Esophagus muscularis mucosa (tissue), 4 donors: ENCODE measurements at regions not wholly inside any gene's neighbourhood (a gene's known extent, or its start where the extent isn't known, plus 50 kb on each side); places are given as distances from the start of the nearest gene placed in this dataset.

Source experiments
- DNase-seq: peaks from one replicate; pipeline ENCODE4 v3.0.0-alpha.2; 2017; ENCODE audit errors: extremely low spot score
- H3K27ac ChIP-seq, 4 donors: fragments of 200-600 bp; sonication (generic); replicated peaks in 1 of 4; 1 replicate in 3 of 4; 2 replicates in 1 of 4; pipeline ENCODE4 v1.5.1; 2016 to 2019; ENCODE audit warnings: mild to moderate bottlenecking in 1 of 4
- H3K27me3 ChIP-seq, 4 donors: fragments of 200-600 bp; sonication (generic); one replicate each; pipeline versions ENCODE4 v1.5.1 to v1.6.0; 2016 to 2019
- H3K36me3 ChIP-seq, 4 donors: fragments of 200-600 bp; sonication (generic); one replicate each; pipeline ENCODE4 v1.5.1; 2016 to 2019
- H3K4me1 ChIP-seq, 4 donors: fragments of 200-600 bp; sonication (generic); one replicate each; pipeline ENCODE4 v1.5.1; 2016 to 2019
- H3K4me3 ChIP-seq, 4 donors: fragments of 200-600 bp; sonication (generic); 1 replicate in 2 of 4; 2 replicates in 2 of 4; pipeline ENCODE4 v1.5.1; 2016 to 2019; ENCODE audit warnings: mild to moderate bottlenecking in 4 of 4, moderate library complexity in 1 of 4
- H3K9me3 ChIP-seq, 4 donors: fragments of 200-600 bp; sonication (generic); 1 replicate in 3 of 4; 2 replicates in 1 of 4; pipeline ENCODE4 v1.5.1; 2016 to 2019
- EP300 ChIP-seq: sonication (generic); formaldehyde crosslinking; IDR thresholded peaks from one replicate; pipeline ENCODE4 v1.6.1; 2017; ENCODE audit warnings: antibody characterized with exemption
- POLR2A ChIP-seq: fragments of 450-650 bp; IDR thresholded peaks from one replicate; pipeline ENCODE4 v1.6.1; 2017; ENCODE audit warnings: antibody characterized with exemption, moderate library complexity, mild to moderate bottlenecking, low read depth
- POLR2AphosphoS5 ChIP-seq, 2 donors: sonication (generic); formaldehyde crosslinking; IDR thresholded peaks; one replicate each; pipeline ENCODE4 v1.6.1; 2017; ENCODE audit warnings: antibody characterized with exemption in 2 of 2
- WGBS: methylation state at CpG from one replicate; pipeline ENCODE4 v1.1.5; 2018; 5-methylcytosine and 5-hydroxymethylcytosine counted together
- intact Hi-C: fragments of 100-400 bp; cut with DNase I; formaldehyde crosslinking; loops from one replicate; pipeline ENCODE4 v1.15.1; 2023
- TF ChIP-seq, protein P1 (sequence below), 3 experiments: fragments of 200-600 bp in 2 of 3; fragments of 450-650 bp in 1 of 3; sonication (generic) in 2 of 3; IDR thresholded peaks; one replicate each; pipeline ENCODE4 v1.5.1; 2017 to 2019; ENCODE audit warnings: antibody characterized with exemption in 3 of 3, mild to moderate bottlenecking in 2 of 3, moderate library complexity in 1 of 3

DNA sequence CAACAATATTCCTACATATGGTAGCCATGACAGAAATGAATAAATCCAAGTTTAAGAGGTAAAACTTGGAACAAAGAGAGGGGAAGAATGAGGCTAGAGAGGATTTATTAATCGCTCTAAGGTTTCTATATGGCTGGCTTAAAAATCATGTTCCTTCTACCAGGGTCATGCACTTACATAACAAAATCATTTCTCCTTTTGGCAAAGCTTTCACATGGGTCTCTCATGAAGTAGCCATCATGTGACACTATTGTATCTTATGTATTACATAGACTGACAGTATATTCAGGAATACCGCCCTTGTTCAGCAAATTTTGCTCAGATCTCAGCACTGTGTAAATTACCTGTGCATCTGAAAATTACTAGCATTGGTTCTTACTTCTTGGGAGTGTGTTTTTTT lies 1554.5 kb upstream of the SLC39A10 start:
- TF ChIP-seq POLR2AphosphoS5 (IDR thresholded peaks at IDR 0.05) (no peak), POLR2A (no peak), EP300 (no peak)
- TF ChIP-seq, protein P1, sequence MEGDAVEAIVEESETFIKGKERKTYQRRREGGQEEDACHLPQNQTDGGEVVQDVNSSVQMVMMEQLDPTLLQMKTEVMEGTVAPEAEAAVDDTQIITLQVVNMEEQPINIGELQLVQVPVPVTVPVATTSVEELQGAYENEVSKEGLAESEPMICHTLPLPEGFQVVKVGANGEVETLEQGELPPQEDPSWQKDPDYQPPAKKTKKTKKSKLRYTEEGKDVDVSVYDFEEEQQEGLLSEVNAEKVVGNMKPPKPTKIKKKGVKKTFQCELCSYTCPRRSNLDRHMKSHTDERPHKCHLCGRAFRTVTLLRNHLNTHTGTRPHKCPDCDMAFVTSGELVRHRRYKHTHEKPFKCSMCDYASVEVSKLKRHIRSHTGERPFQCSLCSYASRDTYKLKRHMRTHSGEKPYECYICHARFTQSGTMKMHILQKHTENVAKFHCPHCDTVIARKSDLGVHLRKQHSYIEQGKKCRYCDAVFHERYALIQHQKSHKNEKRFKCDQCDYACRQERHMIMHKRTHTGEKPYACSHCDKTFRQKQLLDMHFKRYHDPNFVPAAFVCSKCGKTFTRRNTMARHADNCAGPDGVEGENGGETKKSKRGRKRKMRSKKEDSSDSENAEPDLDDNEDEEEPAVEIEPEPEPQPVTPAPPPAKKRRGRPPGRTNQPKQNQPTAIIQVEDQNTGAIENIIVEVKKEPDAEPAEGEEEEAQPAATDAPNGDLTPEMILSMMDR (IDR thresholded peaks at IDR 0.05) = no peak
- Histone ChIP-seq H3K4me1 (no peaks in the 10 kb centered on the region), H3K27me3 (no peaks in the 10 kb centered on the region), H3K27ac (no peak overlapping the region), H3K9me3 (no peaks in the 10 kb centered on the region), H3K36me3 (no peaks in the 10 kb centered on the region), H3K4me3 (no peak overlapping the region)
- 84% methylated on average over 2 of the region's 2 CpGs for WGBS
- intact Hi-C loops = no loop called here
- no peak for DNase-seq

DNA sequence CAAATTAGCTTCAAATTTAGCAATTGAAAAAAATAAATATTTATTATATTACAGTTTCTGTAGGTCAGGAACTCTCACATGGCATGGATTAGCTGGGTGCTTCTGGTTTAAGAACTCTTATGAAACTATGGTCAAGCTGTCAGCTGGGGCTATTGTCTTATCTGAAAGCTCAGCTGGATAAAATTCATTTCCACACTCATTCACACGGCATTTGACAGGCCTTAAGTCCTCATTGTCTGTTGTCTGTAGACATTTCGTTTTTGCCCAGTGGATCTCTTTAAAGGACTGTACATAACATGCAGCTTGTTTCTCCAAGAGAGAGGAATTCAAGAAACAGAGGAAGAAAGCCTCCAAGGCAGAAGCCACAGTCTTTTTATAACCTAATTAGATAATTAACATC lies 1556.8 kb upstream of the SLC39A10 start:
- 66% methylated on average over 2 of the region's 2 CpGs for WGBS
- Histone ChIP-seq H3K27ac (no peak overlapping the region), H3K4me3 (no peak overlapping the region)

DNA sequence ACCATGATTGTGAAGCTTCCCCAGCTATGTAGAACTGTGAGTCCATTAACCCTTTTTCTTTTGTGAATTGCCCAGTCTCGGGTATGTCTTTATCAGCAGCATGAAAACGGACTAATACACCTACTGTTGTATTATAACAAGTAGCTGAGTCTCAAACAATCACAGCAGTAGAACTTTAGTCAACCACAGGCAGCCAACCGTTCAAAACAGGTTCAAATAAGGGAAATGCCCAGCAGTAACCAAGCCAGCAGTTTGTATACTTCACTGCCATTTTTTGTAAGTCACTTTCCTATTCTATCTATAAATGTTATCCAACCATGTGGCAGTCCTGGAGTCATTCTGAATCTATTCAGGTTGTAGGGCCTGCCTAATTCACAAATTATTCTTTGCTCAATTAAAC lies 1560.6 kb upstream of the SLC39A10 start:
- no peaks in the 10 kb centered on the region for H3K4me1 ChIP-seq
- H3K36me3 ChIP-seq = no peaks in the 10 kb centered on the region
- no peak overlapping the region for H3K27ac ChIP-seq
- H3K9me3 ChIP-seq = no peaks in the 10 kb centered on the region
- TF ChIP-seq POLR2AphosphoS5 (IDR thresholded peaks at IDR 0.05) = no peak
- TF ChIP-seq, protein P1 (IDR thresholded peaks at IDR 0.05) = no peak
- no peak for TF ChIP-seq POLR2A
- TF ChIP-seq EP300 = no peak
- WGBS = 54% methylated on average over 3 of the region's 3 CpGs
- intact Hi-C loops = no loop called here
- H3K27me3 ChIP-seq = no peaks in the 10 kb centered on the region
- DNase-seq = no peak
- H3K4me3 ChIP-seq = no peak overlapping the region

More for the DNA sequence above, 1556.8 kb upstream of the SLC39A10 start:
- TF ChIP-seq EP300 (no peak), POLR2AphosphoS5 (IDR thresholded peaks at IDR 0.05) (no peak), POLR2A (no peak)
- TF ChIP-seq, protein P1 (IDR thresholded peaks at IDR 0.05) = no peak
- H3K36me3 ChIP-seq = no peaks in the 10 kb centered on the region
- no peak for DNase-seq
- no peaks in the 10 kb centered on the region for H3K4me1 ChIP-seq
- no peaks in the 10 kb centered on the region for H3K27me3 ChIP-seq
- H3K9me3 ChIP-seq = no peaks in the 10 kb centered on the region
- intact Hi-C loops = no loop called here

DNA sequence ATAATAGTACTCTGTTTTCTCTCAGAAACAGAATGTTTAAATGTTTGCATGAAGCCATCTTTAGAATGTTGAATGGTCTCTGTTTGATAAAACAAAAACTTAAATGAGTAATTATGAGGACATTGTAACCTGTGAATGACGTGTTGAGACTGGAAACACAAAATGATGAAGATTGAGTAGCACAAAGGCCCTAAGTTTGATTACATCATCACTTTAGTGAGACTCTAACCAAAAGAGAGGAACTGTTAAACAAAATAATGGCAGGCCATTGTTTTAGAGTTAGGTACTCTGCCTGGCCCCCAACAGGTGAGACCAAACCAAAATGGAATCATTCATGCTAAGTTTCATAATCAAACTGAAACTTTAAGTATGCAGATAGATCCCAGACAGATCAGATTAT lies 1561.7 kb upstream of the SLC39A10 start:
- Histone ChIP-seq H3K4me1 (no peaks in the 10 kb centered on the region), H3K4me3 (no peak overlapping the region), H3K9me3 (no peaks in the 10 kb centered on the region), H3K27me3 (no peaks in the 10 kb centered on the region), H3K27ac (no peak overlapping the region), H3K36me3 (no peaks in the 10 kb centered on the region)
- intact Hi-C loops = no loop called here
- TF ChIP-seq POLR2A = no peak
- TF ChIP-seq EP300 = no peak
- TF ChIP-seq, protein P1 (IDR thresholded peaks at IDR 0.05) = no peak
- TF ChIP-seq POLR2AphosphoS5 (IDR thresholded peaks at IDR 0.05) = no peak
- DNase-seq = no peak
- 41% methylated on average over 1 of the region's 1 CpG for WGBS

DNA sequence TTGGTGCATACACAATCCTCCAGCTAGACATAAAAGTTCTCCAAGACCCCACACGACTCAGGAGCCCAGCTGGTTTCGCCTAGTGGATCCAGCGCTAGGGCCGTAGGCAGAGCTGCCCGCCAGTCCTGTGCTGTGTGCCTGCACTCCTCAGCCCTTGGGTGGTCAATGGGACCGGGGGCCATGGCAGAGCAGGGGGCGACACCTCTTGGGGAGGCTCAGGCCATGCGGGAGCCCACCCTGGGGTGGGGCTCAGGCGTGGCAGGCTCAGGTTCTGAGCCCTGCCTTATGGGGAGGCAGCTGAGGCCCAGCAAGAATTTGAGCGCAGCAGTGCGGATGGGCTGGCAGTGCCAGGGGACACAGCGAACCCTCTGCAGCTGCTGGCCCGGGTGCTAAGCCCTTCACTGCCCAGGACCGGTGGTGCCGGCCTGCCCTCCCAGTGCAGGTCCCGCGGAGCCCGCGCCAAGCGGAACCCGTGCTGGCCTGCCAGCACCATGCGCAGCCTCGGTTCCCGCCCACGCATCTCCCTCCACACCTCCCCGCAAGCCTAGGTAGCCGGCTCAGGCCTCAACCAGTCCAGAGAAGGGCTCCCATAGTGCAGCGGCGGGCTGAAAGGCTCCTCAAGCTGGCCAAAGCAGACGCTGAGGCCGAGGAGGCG lies 1566.6 kb upstream of the SLC39A10 start:
- H3K4me1 ChIP-seq = no peaks in the 10 kb centered on the region
- WGBS = 93% methylated on average over 22 of the region's 32 CpGs
- no peaks in the 10 kb centered on the region for H3K9me3 ChIP-seq
- no peaks in the 10 kb centered on the region for H3K36me3 ChIP-seq
- intact Hi-C loops = no loop called here
- TF ChIP-seq POLR2A (no peak), EP300 (no peak), POLR2AphosphoS5 (IDR thresholded peaks at IDR 0.05) (no peak)
- TF ChIP-seq, protein P1 (IDR thresholded peaks at IDR 0.05) = no peak
- DNase-seq = no peak
- H3K4me3 ChIP-seq = no peak overlapping the region
- no peaks in the 10 kb centered on the region for H3K27me3 ChIP-seq
- no peak overlapping the region for H3K27ac ChIP-seq
